ENCODE measurements at regions not wholly inside any gene's neighbourhood (a gene's known extent, or its start where the extent isn't known, plus 50 kb on each side); places are given as distances from the start of the nearest gene placed in this dataset.

- H3K27ac Mint-ChIP-seq = no peak overlapping the region
- Histone ChIP-seq H3K4me2 (no peak overlapping the region), H3F3A (ENCODE audit: low read depth) (no peaks in the 10 kb centered on the region), H4K20me1 (ENCODE audit: low read depth) (no peaks in the 10 kb centered on the region), H2AFZ (replicated peaks) (no peak overlapping the region), H3K79me2 (ENCODE audit: low read depth) (no peaks in the 10 kb centered on the region), H3K27me3 (no peaks in the 10 kb centered on the region), H3K36me3 (no peaks in the 10 kb centered on the region), H3K9ac (no peak overlapping the region), H3K9me3 (ENCODE audit: low read depth) (no peaks in the 10 kb centered on the region), H3K4me1 (no peaks in the 10 kb centered on the region), H3K4me3 (no peak overlapping the region), H3K27ac (no peak overlapping the region)
- no peak overlapping the region for H3K4me3 Mint-ChIP-seq
- DNase-seq (ENCODE audit: low spot score) = no peak
- H3K9me3 Mint-ChIP-seq = peaks cover 18% of the 10 kb centered on the region
- peaks cover 2% of the 10 kb centered on the region for H3K27me3 Mint-ChIP-seq (ENCODE audit: insufficient read depth, low read depth)
- H3K36me3 Mint-ChIP-seq = no peaks in the 10 kb centered on the region
- H3K4me1 Mint-ChIP-seq = no peaks in the 10 kb centered on the region
- TF ChIP-seq, protein P1, sequence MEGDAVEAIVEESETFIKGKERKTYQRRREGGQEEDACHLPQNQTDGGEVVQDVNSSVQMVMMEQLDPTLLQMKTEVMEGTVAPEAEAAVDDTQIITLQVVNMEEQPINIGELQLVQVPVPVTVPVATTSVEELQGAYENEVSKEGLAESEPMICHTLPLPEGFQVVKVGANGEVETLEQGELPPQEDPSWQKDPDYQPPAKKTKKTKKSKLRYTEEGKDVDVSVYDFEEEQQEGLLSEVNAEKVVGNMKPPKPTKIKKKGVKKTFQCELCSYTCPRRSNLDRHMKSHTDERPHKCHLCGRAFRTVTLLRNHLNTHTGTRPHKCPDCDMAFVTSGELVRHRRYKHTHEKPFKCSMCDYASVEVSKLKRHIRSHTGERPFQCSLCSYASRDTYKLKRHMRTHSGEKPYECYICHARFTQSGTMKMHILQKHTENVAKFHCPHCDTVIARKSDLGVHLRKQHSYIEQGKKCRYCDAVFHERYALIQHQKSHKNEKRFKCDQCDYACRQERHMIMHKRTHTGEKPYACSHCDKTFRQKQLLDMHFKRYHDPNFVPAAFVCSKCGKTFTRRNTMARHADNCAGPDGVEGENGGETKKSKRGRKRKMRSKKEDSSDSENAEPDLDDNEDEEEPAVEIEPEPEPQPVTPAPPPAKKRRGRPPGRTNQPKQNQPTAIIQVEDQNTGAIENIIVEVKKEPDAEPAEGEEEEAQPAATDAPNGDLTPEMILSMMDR (IDR thresholded peaks at IDR 0.05) = no peak
- TF ChIP-seq EZH2phosphoT487 (IDR thresholded peaks at IDR 0.05) = no peak
- no peak for TF ChIP-seq EZH2 (IDR thresholded peaks at IDR 0.05)
Observed at GRCh38 chrX:1833656-1834360, 218.9 kb downstream of the ASMT start.

GRCh38 chrX:1835056-1835455 lies 220.2 kb downstream of the ASMT start:
- H3K36me3 ChIP-seq = no peaks in the 10 kb centered on the region
- no peaks in the 10 kb centered on the region for H3K4me1 Mint-ChIP-seq
- no peak overlapping the region for H3K9ac ChIP-seq
- peaks cover 21% of the 10 kb centered on the region for H3K9me3 Mint-ChIP-seq
- no peaks in the 10 kb centered on the region for H3K9me3 ChIP-seq (ENCODE audit: low read depth)
- H3K4me1 ChIP-seq = no peaks in the 10 kb centered on the region
- H3K27ac ChIP-seq = no peak overlapping the region
- H3K27me3 ChIP-seq = no peaks in the 10 kb centered on the region
- H3F3A ChIP-seq (ENCODE audit: low read depth) = no peaks in the 10 kb centered on the region
- H3K36me3 Mint-ChIP-seq = no peaks in the 10 kb centered on the region
- H3K27me3 Mint-ChIP-seq (ENCODE audit: insufficient read depth, low read depth) = peaks cover 2% of the 10 kb centered on the region
- TF ChIP-seq, protein P1 (IDR thresholded peaks at IDR 0.05) = no peak
- no peak for TF ChIP-seq EZH2phosphoT487 (IDR thresholded peaks at IDR 0.05)
- TF ChIP-seq EZH2 (IDR thresholded peaks at IDR 0.05) = no peak
- no peaks in the 10 kb centered on the region for H4K20me1 ChIP-seq (ENCODE audit: low read depth)
- no peak overlapping the region for H3K4me2 ChIP-seq
- no peak overlapping the region for H3K4me3 ChIP-seq
- no peak overlapping the region for H2AFZ ChIP-seq (replicated peaks)
- H3K4me3 Mint-ChIP-seq = no peak overlapping the region
- H3K27ac Mint-ChIP-seq = no peak overlapping the region
- H3K79me2 ChIP-seq (ENCODE audit: low read depth) = no peaks in the 10 kb centered on the region
- DNase-seq (ENCODE audit: low spot score) = no peak

- H3K9me3 ChIP-seq (ENCODE audit: low read depth) = no peaks in the 10 kb centered on the region
- TF ChIP-seq, protein P1 (IDR thresholded peaks at IDR 0.05) = no peak
- no peak for TF ChIP-seq EZH2 (IDR thresholded peaks at IDR 0.05)
- TF ChIP-seq EZH2phosphoT487 (IDR thresholded peaks at IDR 0.05) = no peak
- peaks cover 25% of the 10 kb centered on the region for H3K9me3 Mint-ChIP-seq
- no peak overlapping the region for H3K4me2 ChIP-seq
- H3K79me2 ChIP-seq (ENCODE audit: low read depth) = no peaks in the 10 kb centered on the region
- no peak overlapping the region for H3K4me3 ChIP-seq
- no peaks in the 10 kb centered on the region for H3K27me3 ChIP-seq
- H3F3A ChIP-seq (ENCODE audit: low read depth) = no peaks in the 10 kb centered on the region
- H3K4me3 Mint-ChIP-seq = no peak overlapping the region
- H4K20me1 ChIP-seq (ENCODE audit: low read depth) = no peaks in the 10 kb centered on the region
- H2AFZ ChIP-seq (replicated peaks) = no peak overlapping the region
- H3K27me3 Mint-ChIP-seq (ENCODE audit: insufficient read depth, low read depth) = no peaks in the 10 kb centered on the region
- no peaks in the 10 kb centered on the region for H3K36me3 Mint-ChIP-seq
- H3K27ac Mint-ChIP-seq = no peak overlapping the region
- no peaks in the 10 kb centered on the region for H3K4me1 Mint-ChIP-seq
- H3K9ac ChIP-seq = no peak overlapping the region
- DNase-seq (ENCODE audit: low spot score) = no peak
- H3K27ac ChIP-seq = no peak overlapping the region
- H3K36me3 ChIP-seq = no peaks in the 10 kb centered on the region
- H3K4me1 ChIP-seq = no peaks in the 10 kb centered on the region
Observed at GRCh38 chrX:1836683-1837082, 221.8 kb downstream of the ASMT start.

Measured in neural progenitor cell (in vitro differentiated cells).